ENCODE measurements at regions not wholly inside any gene's neighbourhood (a gene's known extent, or its start where the extent isn't known, plus 50 kb on each side); places are given as distances from the start of the nearest gene placed in this dataset.

- Histone ChIP-seq H3K4me3 (replicated peaks in 1 of 4; ENCODE audit: control extremely low read depth in 1 of 4, insufficient read depth in 1 of 4, low read depth in 3 of 4, low read length in 4 of 4) (no peak overlapping the region), H3K27me3 (ENCODE audit: control insufficient read depth, insufficient read depth, low read length) (no peaks in the 10 kb centered on the region), H4K20me1 (ENCODE audit: control insufficient read depth, extremely low read depth, insufficient read depth, low read length) (no peaks in the 10 kb centered on the region), H3K36me3 (ENCODE audit: control insufficient read depth, insufficient read depth, low read length) (no peaks in the 10 kb centered on the region), H3K79me2 (ENCODE audit: control insufficient read depth, insufficient read depth, low read length) (no peaks in the 10 kb centered on the region), H3K9me3 (ENCODE audit: control insufficient read depth, insufficient read depth, low read depth, low read length) (no peaks in the 10 kb centered on the region), H3K9ac (ENCODE audit: insufficient read depth, low read length) (no peak overlapping the region), H2AFZ (ENCODE audit: low read length) (no peak overlapping the region), H3K27ac (ENCODE audit: insufficient read depth, low read length) (no peak overlapping the region), H3K4me1 (ENCODE audit: control insufficient read depth, extremely low read depth, insufficient read depth, low read length) (peaks cover 18% of the 10 kb centered on the region), H3K4me2 (ENCODE audit: extremely low read depth, insufficient read depth, low read length) (no peak overlapping the region)
- TF ChIP-seq CTCF (conservative IDR thresholded peaks at IDR 0.05 in 1 of 2, IDR thresholded peaks at IDR 0.05 in 1 of 2; ENCODE audit: low read depth in 1 of 2, low read length in 2 of 2) (no peak), EZH2 (IDR thresholded peaks at IDR 0.05; ENCODE audit: low read length, missing control alignments) (no peak)
- DNase-seq (ENCODE audit: low read depth in 2 of 2) = no peak
Measured at GRCh38 chr10:78932861-78933260, 135.9 kb upstream of the ZMIZ1 start.

- TF ChIP-seq EZH2 (IDR thresholded peaks at IDR 0.05; ENCODE audit: low read length, missing control alignments) (no peak), CTCF (conservative IDR thresholded peaks at IDR 0.05 in 1 of 2, IDR thresholded peaks at IDR 0.05 in 1 of 2; ENCODE audit: low read depth in 1 of 2, low read length in 2 of 2) (no peak)
Measured at GRCh38 chr10:78933828-78934531, 134.8 kb upstream of the ZMIZ1 start.

DNA sequence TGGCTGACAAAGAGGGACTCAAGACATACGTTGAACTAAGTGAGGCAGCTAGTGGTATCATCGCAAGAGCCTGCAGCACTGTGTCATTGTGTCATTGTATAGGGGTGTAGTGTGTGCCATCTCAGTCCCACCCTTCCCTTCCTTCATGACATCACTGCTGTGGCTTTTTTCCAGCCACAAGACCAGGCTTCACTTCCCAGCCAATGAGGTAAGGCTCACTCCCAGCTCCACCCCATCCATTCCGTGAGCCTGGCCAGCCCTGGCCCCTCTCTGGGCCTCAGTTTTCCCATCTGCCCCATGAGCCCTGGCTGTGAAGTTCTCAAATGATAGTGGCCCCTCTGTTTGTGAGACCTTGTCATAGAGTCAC lies 134.3 kb upstream of the ZMIZ1 start:
- Histone ChIP-seq H3K9me3 (ENCODE audit: control insufficient read depth, insufficient read depth, low read depth, low read length) (no peaks in the 10 kb centered on the region), H3K4me3 (replicated peaks in 1 of 4; ENCODE audit: control extremely low read depth in 1 of 4, insufficient read depth in 1 of 4, low read depth in 3 of 4, low read length in 4 of 4) (no peak overlapping the region), H3K4me2 (ENCODE audit: extremely low read depth, insufficient read depth, low read length) (no peak overlapping the region), H3K9ac (ENCODE audit: insufficient read depth, low read length) (no peak overlapping the region), H3K79me2 (ENCODE audit: control insufficient read depth, insufficient read depth, low read length) (no peaks in the 10 kb centered on the region), H3K36me3 (ENCODE audit: control insufficient read depth, insufficient read depth, low read length) (no peaks in the 10 kb centered on the region), H3K27ac (ENCODE audit: insufficient read depth, low read length) (no peak overlapping the region), H2AFZ (ENCODE audit: low read length) (no peak overlapping the region), H3K27me3 (ENCODE audit: control insufficient read depth, insufficient read depth, low read length) (no peaks in the 10 kb centered on the region), H3K4me1 (ENCODE audit: control insufficient read depth, extremely low read depth, insufficient read depth, low read length) (peaks cover 18% of the 10 kb centered on the region), H4K20me1 (ENCODE audit: control insufficient read depth, extremely low read depth, insufficient read depth, low read length) (no peaks in the 10 kb centered on the region)
- TF ChIP-seq CTCF (conservative IDR thresholded peaks at IDR 0.05 in 1 of 2, IDR thresholded peaks at IDR 0.05 in 1 of 2; ENCODE audit: low read depth in 1 of 2, low read length in 2 of 2) (no peak), EZH2 (IDR thresholded peaks at IDR 0.05; ENCODE audit: low read length, missing control alignments) (no peak)
- DNase-seq (ENCODE audit: low read depth in 2 of 2) = no peak

More at GRCh38 chr10:78933828-78934531, 134.8 kb upstream of the ZMIZ1 start:
- Histone ChIP-seq H3K4me2 (ENCODE audit: extremely low read depth, insufficient read depth, low read length) (no peak overlapping the region), H3K27ac (ENCODE audit: insufficient read depth, low read length) (no peak overlapping the region), H3K4me1 (ENCODE audit: control insufficient read depth, extremely low read depth, insufficient read depth, low read length) (peaks cover 18% of the 10 kb centered on the region), H3K79me2 (ENCODE audit: control insufficient read depth, insufficient read depth, low read length) (no peaks in the 10 kb centered on the region), H3K36me3 (ENCODE audit: control insufficient read depth, insufficient read depth, low read length) (no peaks in the 10 kb centered on the region), H4K20me1 (ENCODE audit: control insufficient read depth, extremely low read depth, insufficient read depth, low read length) (no peaks in the 10 kb centered on the region), H2AFZ (ENCODE audit: low read length) (no peak overlapping the region), H3K27me3 (ENCODE audit: control insufficient read depth, insufficient read depth, low read length) (no peaks in the 10 kb centered on the region), H3K9ac (ENCODE audit: insufficient read depth, low read length) (no peak overlapping the region), H3K4me3 (replicated peaks in 1 of 4; ENCODE audit: control extremely low read depth in 1 of 4, insufficient read depth in 1 of 4, low read depth in 3 of 4, low read length in 4 of 4) (no peak overlapping the region), H3K9me3 (ENCODE audit: control insufficient read depth, insufficient read depth, low read depth, low read length) (no peaks in the 10 kb centered on the region)
- no peak for DNase-seq (ENCODE audit: low read depth in 2 of 2)
